ENCODE measurements at regions not wholly inside any gene's neighbourhood (a gene's known extent, or its start where the extent isn't known, plus 50 kb on each side); places are given as distances from the start of the nearest gene placed in this dataset.

DNA sequence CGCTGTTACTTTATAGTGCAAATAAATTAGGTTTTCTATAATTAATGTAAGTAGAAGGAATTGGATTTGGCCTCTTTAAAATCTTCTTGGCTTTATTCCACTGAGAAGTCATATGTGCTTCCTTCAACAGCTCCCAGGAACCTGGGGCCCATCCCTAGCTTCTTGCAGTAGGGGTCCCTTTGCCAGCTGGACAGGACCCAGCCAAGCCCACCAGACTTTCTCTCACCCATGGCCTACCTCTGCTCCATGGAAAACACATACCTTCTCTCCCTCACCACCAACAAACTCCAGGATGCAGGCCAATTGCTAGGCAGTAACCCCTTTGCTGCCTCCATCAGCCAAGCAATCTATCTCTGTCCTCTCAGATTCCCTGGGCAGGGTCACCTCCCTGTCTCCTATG is 84.0 kb downstream of the RSL24D1 start:
- H3K4me1 ChIP-seq, result no peaks in the 10 kb centered on the region
- TF ChIP-seq, protein P1, sequence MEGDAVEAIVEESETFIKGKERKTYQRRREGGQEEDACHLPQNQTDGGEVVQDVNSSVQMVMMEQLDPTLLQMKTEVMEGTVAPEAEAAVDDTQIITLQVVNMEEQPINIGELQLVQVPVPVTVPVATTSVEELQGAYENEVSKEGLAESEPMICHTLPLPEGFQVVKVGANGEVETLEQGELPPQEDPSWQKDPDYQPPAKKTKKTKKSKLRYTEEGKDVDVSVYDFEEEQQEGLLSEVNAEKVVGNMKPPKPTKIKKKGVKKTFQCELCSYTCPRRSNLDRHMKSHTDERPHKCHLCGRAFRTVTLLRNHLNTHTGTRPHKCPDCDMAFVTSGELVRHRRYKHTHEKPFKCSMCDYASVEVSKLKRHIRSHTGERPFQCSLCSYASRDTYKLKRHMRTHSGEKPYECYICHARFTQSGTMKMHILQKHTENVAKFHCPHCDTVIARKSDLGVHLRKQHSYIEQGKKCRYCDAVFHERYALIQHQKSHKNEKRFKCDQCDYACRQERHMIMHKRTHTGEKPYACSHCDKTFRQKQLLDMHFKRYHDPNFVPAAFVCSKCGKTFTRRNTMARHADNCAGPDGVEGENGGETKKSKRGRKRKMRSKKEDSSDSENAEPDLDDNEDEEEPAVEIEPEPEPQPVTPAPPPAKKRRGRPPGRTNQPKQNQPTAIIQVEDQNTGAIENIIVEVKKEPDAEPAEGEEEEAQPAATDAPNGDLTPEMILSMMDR (IDR thresholded peaks at IDR 0.05), result no peak
- no peak for TF ChIP-seq POLR2AphosphoS5 (IDR thresholded peaks at IDR 0.05)
- no peak for TF ChIP-seq POLR2A (IDR thresholded peaks at IDR 0.05)
- no peak for TF ChIP-seq EP300 (IDR thresholded peaks at IDR 0.05)
- DNase-seq, result no peak
- no peaks in the 10 kb centered on the region for H3K27me3 ChIP-seq
- no peak for ATAC-seq (ENCODE audit: low FRiP score in 2 of 2)
- WGBS, 2 donors, result 68 to 97% methylated on average over 1 of the region's 1 CpG
- no peak overlapping the region for H3K4me3 ChIP-seq
- H3K36me3 ChIP-seq, result no peaks in the 10 kb centered on the region
- no peak overlapping the region for H3K27ac ChIP-seq
- no peaks in the 10 kb centered on the region for H3K9me3 ChIP-seq

DNA sequence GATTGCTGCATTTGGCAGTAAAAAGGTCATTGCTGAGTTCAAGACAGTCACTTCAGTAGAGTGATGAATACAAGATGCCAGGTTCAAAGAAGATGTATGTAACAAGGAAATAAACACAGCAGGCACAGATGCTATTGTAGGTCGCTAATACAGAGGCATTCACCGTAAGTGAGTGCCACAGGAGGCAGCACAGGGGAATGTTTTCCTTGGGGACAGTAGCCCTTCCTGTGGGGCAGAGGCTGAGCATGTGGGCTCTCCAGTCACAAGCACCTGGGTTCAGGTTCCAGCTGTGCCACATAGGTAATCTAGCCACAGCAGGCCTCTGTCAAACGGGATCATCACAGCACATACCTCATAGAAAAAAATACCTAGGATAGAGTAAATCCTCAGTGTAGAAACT is 86.3 kb downstream of the RSL24D1 start:
- Histone ChIP-seq H3K9me3 (no peaks in the 10 kb centered on the region), H3K27ac (no peak overlapping the region), H3K4me1 (no peaks in the 10 kb centered on the region), H3K27me3 (no peaks in the 10 kb centered on the region), H3K36me3 (no peaks in the 10 kb centered on the region), H3K4me3 (no peak overlapping the region)
- no peak for TF ChIP-seq EP300 (IDR thresholded peaks at IDR 0.05)
- TF ChIP-seq, protein P1 (IDR thresholded peaks at IDR 0.05), result no peak
- no peak for TF ChIP-seq POLR2A (IDR thresholded peaks at IDR 0.05)
- no peak for TF ChIP-seq POLR2AphosphoS5 (IDR thresholded peaks at IDR 0.05)
- ATAC-seq (ENCODE audit: low FRiP score in 2 of 2), result no peak
- no peak for DNase-seq
- WGBS, 2 donors, result 30 to 31% methylated on average over 3 of the region's 3 CpGs

DNA sequence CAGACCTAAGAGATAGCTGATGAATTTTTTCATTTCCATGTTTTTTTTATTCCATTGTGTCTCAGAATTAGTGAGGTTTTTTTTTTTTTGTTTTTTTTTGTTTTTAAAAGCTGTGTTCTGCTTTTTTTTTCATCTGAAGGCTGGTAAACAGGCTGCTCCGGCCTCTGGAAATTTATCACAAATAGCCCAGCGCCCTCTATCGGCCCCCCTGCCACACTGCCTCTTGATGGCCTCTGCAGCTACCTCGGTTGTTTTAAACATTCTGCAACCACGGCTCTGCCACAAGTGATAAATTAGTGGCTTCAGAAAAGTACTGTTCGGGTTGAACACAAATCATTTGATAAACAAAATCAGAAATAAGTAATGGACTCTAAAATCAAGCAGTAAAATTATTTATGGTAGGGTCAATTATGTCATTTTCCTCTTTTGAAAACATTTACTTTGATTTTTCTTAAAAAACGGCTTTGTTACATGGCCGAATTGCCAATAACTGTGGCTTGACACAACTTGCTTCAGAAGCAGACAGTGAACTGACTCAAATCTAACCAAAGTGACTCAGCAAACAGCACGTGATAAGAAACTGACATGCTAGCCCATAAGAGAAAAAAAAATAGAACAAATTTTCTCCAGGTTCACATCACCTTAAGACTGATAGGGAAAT is 87.8 kb downstream of the RSL24D1 start:
- H3K4me3 ChIP-seq, result no peak overlapping the region
- no peaks in the 10 kb centered on the region for H3K4me1 ChIP-seq
- 14 to 18% methylated on average over 9 of the region's 9 CpGs for WGBS, 2 donors
- TF ChIP-seq POLR2A (IDR thresholded peaks at IDR 0.05), result no peak
- TF ChIP-seq POLR2AphosphoS5 (IDR thresholded peaks at IDR 0.05), result no peak
- no peak for TF ChIP-seq EP300 (IDR thresholded peaks at IDR 0.05)
- TF ChIP-seq, protein P1 (IDR thresholded peaks at IDR 0.05), result peak in 5 of 6 experiments; percentile 27 to 44 (median 38)
- H3K36me3 ChIP-seq, result no peaks in the 10 kb centered on the region
- H3K9me3 ChIP-seq, result no peaks in the 10 kb centered on the region
- ATAC-seq (ENCODE audit: low FRiP score in 2 of 2) (peak in 1 of 2 donors; percentile 67), DNase-seq (peak; percentile 8 to 64)
- no peaks in the 10 kb centered on the region for H3K27me3 ChIP-seq
- H3K27ac ChIP-seq, result no peak overlapping the region

DNA sequence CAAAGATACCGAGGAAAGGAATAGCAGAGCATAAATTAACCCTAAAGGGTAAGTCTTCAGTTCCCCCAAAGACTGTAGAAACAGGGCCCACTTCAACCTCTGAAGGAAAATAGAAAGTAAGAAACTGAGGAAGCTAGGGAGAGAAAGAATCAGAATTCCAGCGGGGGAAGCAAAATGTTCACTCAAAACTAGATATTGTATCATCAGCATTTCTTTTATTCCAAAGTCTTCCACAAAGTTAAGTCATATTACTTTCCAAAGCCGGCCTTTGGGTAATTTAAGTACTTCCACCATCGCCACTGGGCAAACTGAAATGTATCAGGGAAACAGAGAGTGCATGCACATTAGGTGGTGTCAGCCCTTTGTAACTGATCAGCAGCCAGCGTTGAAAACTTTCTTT is 88.3 kb downstream of the RSL24D1 start:
- Histone ChIP-seq H3K36me3 (no peaks in the 10 kb centered on the region), H3K27me3 (no peaks in the 10 kb centered on the region), H3K27ac (no peak overlapping the region), H3K9me3 (no peaks in the 10 kb centered on the region), H3K4me1 (no peaks in the 10 kb centered on the region), H3K4me3 (no peak overlapping the region)
- 82% methylated on average over 5 of the region's 5 CpGs for WGBS, 2 donors
- ATAC-seq (ENCODE audit: low FRiP score in 2 of 2), result no peak
- no peak for DNase-seq
- TF ChIP-seq POLR2AphosphoS5 (IDR thresholded peaks at IDR 0.05), result no peak
- TF ChIP-seq, protein P1 (IDR thresholded peaks at IDR 0.05), result no peak
- no peak for TF ChIP-seq POLR2A (IDR thresholded peaks at IDR 0.05)
- TF ChIP-seq EP300 (IDR thresholded peaks at IDR 0.05), result no peak

DNA sequence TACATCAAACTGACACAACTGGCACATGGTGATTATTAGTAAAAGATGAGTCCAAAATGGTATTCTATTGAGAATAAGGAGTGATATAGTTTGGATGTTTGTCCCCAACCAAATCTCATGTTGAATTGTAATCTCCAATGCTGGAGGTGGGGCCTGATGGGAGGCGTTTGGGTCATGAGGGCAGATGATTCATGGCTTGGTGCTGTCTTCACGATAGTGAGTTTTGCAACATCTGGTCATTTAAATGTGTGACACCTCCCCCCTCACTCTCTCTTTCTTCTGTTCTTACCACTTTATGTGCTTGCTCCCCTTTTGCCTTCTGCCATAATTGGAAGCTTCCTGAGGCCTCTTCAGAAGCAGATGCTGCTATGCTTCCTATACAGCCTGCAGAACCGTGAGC is 90.6 kb downstream of the RSL24D1 start:
- H3K4me1 ChIP-seq, result no peaks in the 10 kb centered on the region
- no peaks in the 10 kb centered on the region for H3K9me3 ChIP-seq
- no peak for TF ChIP-seq POLR2AphosphoS5 (IDR thresholded peaks at IDR 0.05)
- no peaks in the 10 kb centered on the region for H3K27me3 ChIP-seq
- no peak for ATAC-seq (ENCODE audit: low FRiP score in 2 of 2)
- WGBS, 2 donors, result 75 to 87% methylated on average over 3 of the region's 3 CpGs
- DNase-seq, result no peak
- no peaks in the 10 kb centered on the region for H3K36me3 ChIP-seq
- H3K27ac ChIP-seq, result no peak overlapping the region
- no peak overlapping the region for H3K4me3 ChIP-seq
